Thymus (tissue), 11 donors: ENCODE measurements at regions not wholly inside any gene's neighbourhood (a gene's known extent, or its start where the extent isn't known, plus 50 kb on each side); places are given as distances from the start of the nearest gene placed in this dataset.

Experiments used
- DNase-seq, 9 donors: peaks; one replicate each; pipeline ENCODE4 v3.0.0-alpha.2; 2013; ENCODE audit warnings: low spot score in 9 of 9, low read depth in 6 of 9, missing footprints in 1 of 9
- H3K27ac ChIP-seq, 2 donors: one replicate each; pipeline ENCODE4 v1.5.1; 2013; ENCODE audit warnings: control low read depth in 1 of 2, low read depth in 1 of 2, low read length in 1 of 2, mild to moderate bottlenecking in 1 of 2, moderate library complexity in 1 of 2
- H3K27me3 ChIP-seq, 2 donors: one replicate each; pipeline ENCODE4 v1.5.1; 2013; ENCODE audit warnings: low read length in 1 of 2; ENCODE audit not compliant: control insufficient read depth in 2 of 2, insufficient read depth in 1 of 2
- H3K36me3 ChIP-seq, 2 donors: one replicate each; pipeline ENCODE4 v1.5.1; 2013; ENCODE audit warnings: low read length in 1 of 2, mild to moderate bottlenecking in 1 of 2, moderate library complexity in 1 of 2; ENCODE audit not compliant: control insufficient read depth in 2 of 2, insufficient read depth in 2 of 2
- H3K4me1 ChIP-seq, 2 donors: one replicate each; pipeline ENCODE4 v1.5.1; 2013; ENCODE audit warnings: low read length in 2 of 2; ENCODE audit not compliant: control insufficient read depth in 2 of 2, insufficient read depth in 2 of 2
- H3K4me3 ChIP-seq, 2 donors: one replicate each; pipeline ENCODE4 v1.5.1; 2013; ENCODE audit warnings: low read length in 2 of 2, control low read depth in 1 of 2, mild to moderate bottlenecking in 1 of 2
- H3K9me3 ChIP-seq, 2 donors: one replicate each; pipeline ENCODE4 v1.5.1; 2013; ENCODE audit warnings: low read length in 1 of 2, mild to moderate bottlenecking in 1 of 2; ENCODE audit not compliant: control insufficient read depth in 2 of 2, insufficient read depth in 1 of 2
- WGBS: extraction: QIAGEN DNeasy Blood & Tissue Kit; methylation state at CpG from one replicate; pipeline ENCODE4 v1.1.7; 2013; 5-methylcytosine and 5-hydroxymethylcytosine counted together
- donor health status: healthy.

DNA sequence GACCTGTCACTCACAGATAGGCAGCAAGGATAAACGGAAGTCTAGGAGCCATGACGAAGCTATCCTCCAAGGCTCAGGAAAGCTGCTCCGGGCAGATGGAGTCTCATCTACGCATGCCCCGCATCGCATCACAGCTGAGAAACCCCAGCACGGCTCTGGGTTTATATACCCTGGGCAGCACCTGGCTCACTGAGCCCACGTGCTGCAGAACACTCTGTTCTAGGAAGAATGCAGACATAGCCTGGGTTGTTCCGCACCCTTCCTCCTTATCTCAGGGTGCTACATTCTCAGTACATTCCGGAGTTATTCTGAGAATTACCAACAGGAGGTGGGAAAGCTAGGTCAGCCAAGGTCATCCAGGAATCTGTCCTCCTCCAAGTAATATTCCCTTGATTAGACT lies 260.4 kb downstream of the CBLN4 start:
- Histone ChIP-seq H3K4me1 (no peaks in the 10 kb centered on the region), H3K9me3 (no peaks in the 10 kb centered on the region), H3K4me3 (no peak overlapping the region), H3K36me3 (no peaks in the 10 kb centered on the region), H3K27ac (no peak overlapping the region), H3K27me3 (no peaks in the 10 kb centered on the region)
- DNase-seq: no peak
- 92% methylated on average over 10 of the region's 10 CpGs for whole genome bisulfite sequencing

DNA sequence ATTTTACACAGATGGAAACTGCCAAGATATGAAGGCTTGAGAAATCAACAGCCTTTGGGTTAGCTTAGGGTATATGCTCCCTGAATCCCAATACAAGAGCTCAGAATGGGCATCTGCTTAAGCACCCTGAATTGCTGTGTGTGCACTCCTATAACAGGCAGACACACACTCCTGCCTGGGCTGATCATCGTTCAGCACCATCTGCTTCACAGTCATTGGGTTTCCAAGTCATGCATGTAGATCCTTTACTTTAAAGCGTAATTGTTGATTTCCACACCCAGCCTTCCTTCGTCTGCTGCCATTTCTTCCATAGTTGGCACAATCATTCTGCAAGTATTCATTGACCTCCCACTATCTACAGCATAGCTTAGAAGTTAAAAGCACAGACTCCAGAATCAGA lies 263.5 kb downstream of the CBLN4 start:
- no peak overlapping the region for H3K27ac ChIP-seq
- WGBS: 92% methylated on average over 3 of the region's 3 CpGs
- no peak for DNase-seq
- H3K27me3 ChIP-seq: no peaks in the 10 kb centered on the region
- no peaks in the 10 kb centered on the region for H3K36me3 ChIP-seq
- H3K4me3 ChIP-seq: no peak overlapping the region
- H3K9me3 ChIP-seq: no peaks in the 10 kb centered on the region
- H3K4me1 ChIP-seq: no peaks in the 10 kb centered on the region

GRCh38 chr20:55740076-55740475 lies 265.2 kb downstream of the CBLN4 start:
- Histone ChIP-seq H3K4me1 (no peaks in the 10 kb centered on the region), H3K4me3 (no peak overlapping the region), H3K36me3 (no peaks in the 10 kb centered on the region), H3K27me3 (no peaks in the 10 kb centered on the region), H3K9me3 (no peaks in the 10 kb centered on the region), H3K27ac (no peak overlapping the region)
- DNase-seq: no peak
- WGBS: 95% methylated on average over 8 of the region's 8 CpGs

DNA sequence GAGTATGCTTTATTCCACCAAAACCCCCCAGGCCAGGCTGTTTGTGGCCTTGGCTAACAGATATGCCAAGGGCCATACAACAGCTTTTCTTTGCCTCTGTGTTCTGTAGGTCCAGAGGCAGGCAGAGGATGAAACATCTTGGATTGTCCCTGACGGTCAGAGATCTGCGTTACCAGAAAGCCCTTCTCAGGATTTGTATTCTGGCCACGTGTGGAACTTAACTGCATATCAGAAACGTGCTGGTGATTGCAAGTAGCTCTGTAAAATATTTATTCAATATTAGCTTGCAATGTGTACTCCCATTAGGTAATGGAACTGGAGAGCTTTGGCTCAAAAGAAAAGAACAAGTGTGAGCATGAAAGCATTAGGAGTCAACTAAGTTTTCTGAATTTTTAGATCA lies 275.0 kb downstream of the CBLN4 start:
- H3K9me3 ChIP-seq: no peaks in the 10 kb centered on the region
- WGBS: 83% methylated on average over 4 of the region's 4 CpGs

GRCh38 chr20:55714736-55715135 lies 290.6 kb downstream of the CBLN4 start:
- Histone ChIP-seq H3K4me1 (no peaks in the 10 kb centered on the region), H3K27ac (no peak overlapping the region), H3K4me3 (no peak overlapping the region), H3K27me3 (no peaks in the 10 kb centered on the region), H3K36me3 (no peaks in the 10 kb centered on the region), H3K9me3 (peaks cover 0 to 3% of the 10 kb centered on the region in 2 donors)
- 95% methylated on average over 6 of the region's 6 CpGs for WGBS
- DNase-seq: no peak

More for the DNA sequence above, 275.0 kb downstream of the CBLN4 start:
- no peak overlapping the region for H3K27ac ChIP-seq
- no peaks in the 10 kb centered on the region for H3K4me1 ChIP-seq
- DNase-seq: no peak
- H3K4me3 ChIP-seq: no peak overlapping the region
- H3K27me3 ChIP-seq: no peaks in the 10 kb centered on the region
- H3K36me3 ChIP-seq: no peaks in the 10 kb centered on the region

- DNase-seq: no peak
- Histone ChIP-seq H3K27me3 (no peaks in the 10 kb centered on the region), H3K4me3 (no peak overlapping the region), H3K27ac (no peak overlapping the region), H3K36me3 (no peaks in the 10 kb centered on the region), H3K9me3 (peaks cover 0 to 3% of the 10 kb centered on the region in 2 donors), H3K4me1 (no peaks in the 10 kb centered on the region)
These were observed 291.2 kb downstream of the CBLN4 start for GRCh38 chr20:55714082-55714481.

- Histone ChIP-seq H3K4me1 (no peaks in the 10 kb centered on the region), H3K27ac (no peak overlapping the region), H3K36me3 (no peaks in the 10 kb centered on the region), H3K27me3 (no peaks in the 10 kb centered on the region), H3K9me3 (no peaks in the 10 kb centered on the region), H3K4me3 (no peak overlapping the region)
- no peak for DNase-seq
- WGBS: 92% methylated on average over 3 of the region's 3 CpGs
These were observed 300.9 kb downstream of the CBLN4 start for GRCh38 chr20:55704458-55704857.

GRCh38 chr20:55701467-55701866 lies 303.9 kb downstream of the CBLN4 start:
- H3K4me3 ChIP-seq: no peak overlapping the region
- 42% methylated on average over 3 of the region's 3 CpGs for WGBS

GRCh38 chr20:55696520-55696919 lies 308.8 kb downstream of the CBLN4 start:
- Histone ChIP-seq H3K27ac (no peak overlapping the region), H3K4me1 (no peaks in the 10 kb centered on the region), H3K27me3 (no peaks in the 10 kb centered on the region), H3K4me3 (no peak overlapping the region), H3K9me3 (no peaks in the 10 kb centered on the region), H3K36me3 (no peaks in the 10 kb centered on the region)
- no peak for DNase-seq
- 77% methylated on average over 1 of the region's 1 CpG for WGBS

More at GRCh38 chr20:55701467-55701866, 303.9 kb downstream of the CBLN4 start:
- H3K36me3 ChIP-seq: no peaks in the 10 kb centered on the region
- no peaks in the 10 kb centered on the region for H3K9me3 ChIP-seq
- H3K27me3 ChIP-seq: no peaks in the 10 kb centered on the region
- H3K27ac ChIP-seq: no peak overlapping the region
- DNase-seq: no peak
- no peaks in the 10 kb centered on the region for H3K4me1 ChIP-seq

DNA sequence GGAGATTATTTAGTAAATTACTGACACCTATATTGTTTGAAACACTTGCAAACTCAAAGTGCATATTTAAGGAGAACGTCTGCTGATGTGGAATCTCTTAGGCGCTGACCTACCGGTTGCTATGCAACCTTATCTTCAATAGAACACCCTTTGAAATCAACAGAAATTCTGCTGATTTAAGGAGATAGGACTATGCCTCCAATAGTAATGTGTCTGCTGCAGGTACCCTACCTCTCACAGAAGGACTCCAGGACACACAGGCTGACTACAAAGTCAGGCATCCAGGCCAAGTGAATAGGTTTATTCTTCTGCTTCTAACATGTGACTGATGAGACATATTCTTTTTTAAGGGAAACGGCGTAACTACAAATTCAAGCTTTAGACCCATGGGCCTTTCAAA lies 311.7 kb downstream of the CBLN4 start:
- Histone ChIP-seq H3K27me3 (no peaks in the 10 kb centered on the region), H3K4me1 (no peaks in the 10 kb centered on the region), H3K27ac (no peak overlapping the region), H3K36me3 (no peaks in the 10 kb centered on the region), H3K4me3 (no peak overlapping the region), H3K9me3 (no peaks in the 10 kb centered on the region)
- 91% methylated on average over 5 of the region's 5 CpGs for WGBS
- DNase-seq: no peak
